Retinal pigment epithelial cell (primary cell): ENCODE measurements at regions not wholly inside any gene's neighbourhood (a gene's known extent, or its start where the extent isn't known, plus 50 kb on each side); places are given as distances from the start of the nearest gene placed in this dataset.
"Not testable (repeated sequence)": the region's sequence is repeated elsewhere in the genome, so short reads cannot be mapped to it uniquely, and the experiment has no call there.

ENCODE experiments used
- DNase-seq: peaks from one replicate; pipeline ENCODE4 v3.0.0-alpha.2; 2010; ENCODE audit warnings: low read depth
- H3K4me3 ChIP-seq: 2 replicates; pipeline ENCODE4 v1.5.1; 2011; ENCODE audit warnings: mild to moderate bottlenecking, low read length, control low read depth, moderate library complexity
- CTCF ChIP-seq: conservative IDR thresholded peaks from 2 replicates; pipeline ENCODE4 v1.5.1; 2011; ENCODE audit warnings: low read depth, low read length, control low read depth, inconsistent platforms

GRCh38 chr2:215889240-215889969, 123.9 kb downstream of the MREG start:
- not testable (repeated sequence) for DNase-seq, H3K4me3 ChIP-seq

GRCh38 chr2:215888680-215889079, 124.7 kb downstream of the MREG start:
- no peak for DNase-seq
- no peak overlapping the region for H3K4me3 ChIP-seq
- no peak for TF ChIP-seq CTCF

GRCh38 chr2:215887303-215887702, 126.0 kb downstream of the MREG start:
- H3K4me3 ChIP-seq, result no peak overlapping the region
- no peak for TF ChIP-seq CTCF
- DNase-seq, result no peak

GRCh38 chr2:215886022-215886421, 127.3 kb downstream of the MREG start:
- no peak overlapping the region for H3K4me3 ChIP-seq
- DNase-seq, result no peak
- no peak for TF ChIP-seq CTCF

DNA sequence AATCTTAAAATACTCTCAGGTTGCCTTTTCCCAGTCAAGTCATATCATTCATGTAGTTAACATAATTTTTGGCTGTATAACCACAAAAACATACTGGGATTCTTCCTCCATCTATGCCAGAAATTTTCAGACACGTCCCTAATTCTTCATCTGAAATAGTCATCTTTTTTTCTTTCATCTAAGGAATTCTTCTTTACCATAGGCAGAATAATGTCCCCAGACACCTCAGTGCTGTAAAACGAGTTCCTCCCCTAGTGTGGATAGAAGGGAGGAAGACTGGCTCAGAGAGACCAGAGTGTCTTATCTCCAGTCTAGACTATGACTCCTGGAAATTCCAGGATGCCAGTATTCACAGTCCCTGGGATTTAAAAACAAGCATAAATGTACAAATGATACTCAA, 127.8 kb downstream of the MREG start:
- no peak for TF ChIP-seq CTCF
- H3K4me3 ChIP-seq, result no peak overlapping the region
- no peak for DNase-seq

- no peak for DNase-seq
- no peak for TF ChIP-seq CTCF
- no peak overlapping the region for H3K4me3 ChIP-seq
These were observed 128.8 kb downstream of the MREG start for GRCh38 chr2:215884451-215885087.

- no peak for TF ChIP-seq CTCF
- DNase-seq, result no peak
- no peak overlapping the region for H3K4me3 ChIP-seq
These were observed 129.6 kb downstream of the MREG start for GRCh38 chr2:215883799-215884198.
